ENCODE measurements at regions not wholly inside any gene's neighbourhood (a gene's known extent, or its start where the extent isn't known, plus 50 kb on each side); places are given as distances from the start of the nearest gene placed in this dataset.

GRCh38 chr7:156378806-156379205, 261.8 kb upstream of the RNF32 start (continued):
- TF ChIP-seq CTCF (conservative IDR thresholded peaks at IDR 0.05; ENCODE audit: low read depth in 2 of 2): no peak
- no peak for TF ChIP-seq ZNF114 (CRISPR knock-in tag; IDR thresholded peaks at IDR 0.05)
- TF ChIP-seq NANOG (IDR thresholded peaks at IDR 0.05; ENCODE audit: borderline replicate concordance): no peak
- no peak for TF ChIP-seq ZNF331 (CRISPR knock-in tag; IDR thresholded peaks at IDR 0.05; ENCODE audit: low read depth)
- TF ChIP-seq JUNB (IDR thresholded peaks at IDR 0.05; ENCODE audit: unreplicated experiment): no peak
- TF ChIP-seq EZH2 (IDR thresholded peaks at IDR 0.05; ENCODE audit: low read depth, unreplicated experiment): no peak
- no peak for TF ChIP-seq EZH2phosphoT487 (IDR thresholded peaks at IDR 0.05; ENCODE audit: unreplicated experiment)

DNA sequence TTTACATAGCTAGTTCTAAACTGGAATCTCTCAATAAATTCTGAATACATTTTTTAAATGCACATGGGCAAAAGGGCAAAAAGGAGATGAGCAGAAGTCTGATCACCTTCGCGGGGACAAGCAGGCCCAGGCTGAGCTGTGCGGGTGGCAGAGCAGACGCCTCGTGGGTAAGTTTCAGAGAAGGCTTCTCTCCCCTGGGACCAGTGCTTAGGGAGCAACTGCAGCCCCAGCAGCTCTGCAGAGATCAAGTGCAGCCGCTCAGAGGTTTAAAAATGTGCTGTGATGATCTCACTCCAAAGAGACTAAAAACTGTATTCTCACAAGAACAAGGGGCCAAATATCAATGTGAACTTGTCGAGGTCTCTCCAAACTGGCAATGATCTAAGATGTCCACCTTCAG, 264.3 kb upstream of the RNF32 start:
- H3K4me3 ChIP-seq: no peak overlapping the region
- H3K27ac Mint-ChIP-seq: no peak overlapping the region
- H2AFZ ChIP-seq: no peak overlapping the region
- no peak overlapping the region for H3K4me2 ChIP-seq
- no peaks in the 10 kb centered on the region for H4K20me1 ChIP-seq (replicated peaks; ENCODE audit: insufficient read depth)
- no peaks in the 10 kb centered on the region for H3K36me3 ChIP-seq (ENCODE audit: insufficient read depth)
- H3K4me3 Mint-ChIP-seq: no peak overlapping the region
- H3K27me3 ChIP-seq (ENCODE audit: insufficient read depth): no peaks in the 10 kb centered on the region
- no peaks in the 10 kb centered on the region for H3K4me1 ChIP-seq (ENCODE audit: insufficient read depth)
- no peaks in the 10 kb centered on the region for H3K79me2 ChIP-seq (replicated peaks; ENCODE audit: insufficient read depth)
- no peak overlapping the region for H3K27ac ChIP-seq (ENCODE audit: low read depth)
- DNase-seq (ENCODE audit: low spot score) (no peak), ATAC-seq (no peak)
- peaks cover 2% of the 10 kb centered on the region; the same call in 2 of the 3 replicates for H3K36me3 Mint-ChIP-seq (ENCODE audit: low read depth)
- no peaks in the 10 kb centered on the region for H3F3A ChIP-seq (replicated peaks; ENCODE audit: low read depth)
- peaks cover 13% of the 10 kb centered on the region for H3K9me3 Mint-ChIP-seq
- no peaks in the 10 kb centered on the region for H3K9me2 ChIP-seq (ENCODE audit: insufficient read depth)
- H3K4me1 Mint-ChIP-seq: peaks cover 15% of the 10 kb centered on the region
- peaks cover 8% of the 10 kb centered on the region for H3K27me3 Mint-ChIP-seq (ENCODE audit: insufficient read depth, low read depth, poor library complexity)
- no peak for TF ChIP-seq ZNF114 (CRISPR knock-in tag; IDR thresholded peaks at IDR 0.05)
- no peak for TF ChIP-seq CREB1 (CRISPR knock-in tag; IDR thresholded peaks at IDR 0.05; ENCODE audit: low read depth)
- no peak for TF ChIP-seq POLR2AphosphoS5 (IDR thresholded peaks at IDR 0.05; ENCODE audit: low read depth)
- TF ChIP-seq ZNF331 (CRISPR knock-in tag; IDR thresholded peaks at IDR 0.05; ENCODE audit: low read depth): no peak
- TF ChIP-seq NANOG (IDR thresholded peaks at IDR 0.05; ENCODE audit: borderline replicate concordance): no peak
- TF ChIP-seq, protein P1, sequence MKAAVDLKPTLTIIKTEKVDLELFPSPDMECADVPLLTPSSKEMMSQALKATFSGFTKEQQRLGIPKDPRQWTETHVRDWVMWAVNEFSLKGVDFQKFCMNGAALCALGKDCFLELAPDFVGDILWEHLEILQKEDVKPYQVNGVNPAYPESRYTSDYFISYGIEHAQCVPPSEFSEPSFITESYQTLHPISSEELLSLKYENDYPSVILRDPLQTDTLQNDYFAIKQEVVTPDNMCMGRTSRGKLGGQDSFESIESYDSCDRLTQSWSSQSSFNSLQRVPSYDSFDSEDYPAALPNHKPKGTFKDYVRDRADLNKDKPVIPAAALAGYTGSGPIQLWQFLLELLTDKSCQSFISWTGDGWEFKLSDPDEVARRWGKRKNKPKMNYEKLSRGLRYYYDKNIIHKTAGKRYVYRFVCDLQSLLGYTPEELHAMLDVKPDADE (IDR thresholded peaks at IDR 0.05): no peak
- no peak for TF ChIP-seq STAT1 (IDR thresholded peaks at IDR 0.05; ENCODE audit: unreplicated experiment)
- no peak for TF ChIP-seq JUNB (IDR thresholded peaks at IDR 0.05; ENCODE audit: unreplicated experiment)
- TF ChIP-seq EZH2 (IDR thresholded peaks at IDR 0.05; ENCODE audit: low read depth, unreplicated experiment): no peak
- TF ChIP-seq, protein P2, sequence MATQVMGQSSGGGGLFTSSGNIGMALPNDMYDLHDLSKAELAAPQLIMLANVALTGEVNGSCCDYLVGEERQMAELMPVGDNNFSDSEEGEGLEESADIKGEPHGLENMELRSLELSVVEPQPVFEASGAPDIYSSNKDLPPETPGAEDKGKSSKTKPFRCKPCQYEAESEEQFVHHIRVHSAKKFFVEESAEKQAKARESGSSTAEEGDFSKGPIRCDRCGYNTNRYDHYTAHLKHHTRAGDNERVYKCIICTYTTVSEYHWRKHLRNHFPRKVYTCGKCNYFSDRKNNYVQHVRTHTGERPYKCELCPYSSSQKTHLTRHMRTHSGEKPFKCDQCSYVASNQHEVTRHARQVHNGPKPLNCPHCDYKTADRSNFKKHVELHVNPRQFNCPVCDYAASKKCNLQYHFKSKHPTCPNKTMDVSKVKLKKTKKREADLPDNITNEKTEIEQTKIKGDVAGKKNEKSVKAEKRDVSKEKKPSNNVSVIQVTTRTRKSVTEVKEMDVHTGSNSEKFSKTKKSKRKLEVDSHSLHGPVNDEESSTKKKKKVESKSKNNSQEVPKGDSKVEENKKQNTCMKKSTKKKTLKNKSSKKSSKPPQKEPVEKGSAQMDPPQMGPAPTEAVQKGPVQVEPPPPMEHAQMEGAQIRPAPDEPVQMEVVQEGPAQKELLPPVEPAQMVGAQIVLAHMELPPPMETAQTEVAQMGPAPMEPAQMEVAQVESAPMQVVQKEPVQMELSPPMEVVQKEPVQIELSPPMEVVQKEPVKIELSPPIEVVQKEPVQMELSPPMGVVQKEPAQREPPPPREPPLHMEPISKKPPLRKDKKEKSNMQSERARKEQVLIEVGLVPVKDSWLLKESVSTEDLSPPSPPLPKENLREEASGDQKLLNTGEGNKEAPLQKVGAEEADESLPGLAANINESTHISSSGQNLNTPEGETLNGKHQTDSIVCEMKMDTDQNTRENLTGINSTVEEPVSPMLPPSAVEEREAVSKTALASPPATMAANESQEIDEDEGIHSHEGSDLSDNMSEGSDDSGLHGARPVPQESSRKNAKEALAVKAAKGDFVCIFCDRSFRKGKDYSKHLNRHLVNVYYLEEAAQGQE (IDR thresholded peaks at IDR 0.05; ENCODE audit: unreplicated experiment): no peak
- TF ChIP-seq EZH2phosphoT487 (IDR thresholded peaks at IDR 0.05; ENCODE audit: unreplicated experiment): no peak
- TF ChIP-seq, protein P3, sequence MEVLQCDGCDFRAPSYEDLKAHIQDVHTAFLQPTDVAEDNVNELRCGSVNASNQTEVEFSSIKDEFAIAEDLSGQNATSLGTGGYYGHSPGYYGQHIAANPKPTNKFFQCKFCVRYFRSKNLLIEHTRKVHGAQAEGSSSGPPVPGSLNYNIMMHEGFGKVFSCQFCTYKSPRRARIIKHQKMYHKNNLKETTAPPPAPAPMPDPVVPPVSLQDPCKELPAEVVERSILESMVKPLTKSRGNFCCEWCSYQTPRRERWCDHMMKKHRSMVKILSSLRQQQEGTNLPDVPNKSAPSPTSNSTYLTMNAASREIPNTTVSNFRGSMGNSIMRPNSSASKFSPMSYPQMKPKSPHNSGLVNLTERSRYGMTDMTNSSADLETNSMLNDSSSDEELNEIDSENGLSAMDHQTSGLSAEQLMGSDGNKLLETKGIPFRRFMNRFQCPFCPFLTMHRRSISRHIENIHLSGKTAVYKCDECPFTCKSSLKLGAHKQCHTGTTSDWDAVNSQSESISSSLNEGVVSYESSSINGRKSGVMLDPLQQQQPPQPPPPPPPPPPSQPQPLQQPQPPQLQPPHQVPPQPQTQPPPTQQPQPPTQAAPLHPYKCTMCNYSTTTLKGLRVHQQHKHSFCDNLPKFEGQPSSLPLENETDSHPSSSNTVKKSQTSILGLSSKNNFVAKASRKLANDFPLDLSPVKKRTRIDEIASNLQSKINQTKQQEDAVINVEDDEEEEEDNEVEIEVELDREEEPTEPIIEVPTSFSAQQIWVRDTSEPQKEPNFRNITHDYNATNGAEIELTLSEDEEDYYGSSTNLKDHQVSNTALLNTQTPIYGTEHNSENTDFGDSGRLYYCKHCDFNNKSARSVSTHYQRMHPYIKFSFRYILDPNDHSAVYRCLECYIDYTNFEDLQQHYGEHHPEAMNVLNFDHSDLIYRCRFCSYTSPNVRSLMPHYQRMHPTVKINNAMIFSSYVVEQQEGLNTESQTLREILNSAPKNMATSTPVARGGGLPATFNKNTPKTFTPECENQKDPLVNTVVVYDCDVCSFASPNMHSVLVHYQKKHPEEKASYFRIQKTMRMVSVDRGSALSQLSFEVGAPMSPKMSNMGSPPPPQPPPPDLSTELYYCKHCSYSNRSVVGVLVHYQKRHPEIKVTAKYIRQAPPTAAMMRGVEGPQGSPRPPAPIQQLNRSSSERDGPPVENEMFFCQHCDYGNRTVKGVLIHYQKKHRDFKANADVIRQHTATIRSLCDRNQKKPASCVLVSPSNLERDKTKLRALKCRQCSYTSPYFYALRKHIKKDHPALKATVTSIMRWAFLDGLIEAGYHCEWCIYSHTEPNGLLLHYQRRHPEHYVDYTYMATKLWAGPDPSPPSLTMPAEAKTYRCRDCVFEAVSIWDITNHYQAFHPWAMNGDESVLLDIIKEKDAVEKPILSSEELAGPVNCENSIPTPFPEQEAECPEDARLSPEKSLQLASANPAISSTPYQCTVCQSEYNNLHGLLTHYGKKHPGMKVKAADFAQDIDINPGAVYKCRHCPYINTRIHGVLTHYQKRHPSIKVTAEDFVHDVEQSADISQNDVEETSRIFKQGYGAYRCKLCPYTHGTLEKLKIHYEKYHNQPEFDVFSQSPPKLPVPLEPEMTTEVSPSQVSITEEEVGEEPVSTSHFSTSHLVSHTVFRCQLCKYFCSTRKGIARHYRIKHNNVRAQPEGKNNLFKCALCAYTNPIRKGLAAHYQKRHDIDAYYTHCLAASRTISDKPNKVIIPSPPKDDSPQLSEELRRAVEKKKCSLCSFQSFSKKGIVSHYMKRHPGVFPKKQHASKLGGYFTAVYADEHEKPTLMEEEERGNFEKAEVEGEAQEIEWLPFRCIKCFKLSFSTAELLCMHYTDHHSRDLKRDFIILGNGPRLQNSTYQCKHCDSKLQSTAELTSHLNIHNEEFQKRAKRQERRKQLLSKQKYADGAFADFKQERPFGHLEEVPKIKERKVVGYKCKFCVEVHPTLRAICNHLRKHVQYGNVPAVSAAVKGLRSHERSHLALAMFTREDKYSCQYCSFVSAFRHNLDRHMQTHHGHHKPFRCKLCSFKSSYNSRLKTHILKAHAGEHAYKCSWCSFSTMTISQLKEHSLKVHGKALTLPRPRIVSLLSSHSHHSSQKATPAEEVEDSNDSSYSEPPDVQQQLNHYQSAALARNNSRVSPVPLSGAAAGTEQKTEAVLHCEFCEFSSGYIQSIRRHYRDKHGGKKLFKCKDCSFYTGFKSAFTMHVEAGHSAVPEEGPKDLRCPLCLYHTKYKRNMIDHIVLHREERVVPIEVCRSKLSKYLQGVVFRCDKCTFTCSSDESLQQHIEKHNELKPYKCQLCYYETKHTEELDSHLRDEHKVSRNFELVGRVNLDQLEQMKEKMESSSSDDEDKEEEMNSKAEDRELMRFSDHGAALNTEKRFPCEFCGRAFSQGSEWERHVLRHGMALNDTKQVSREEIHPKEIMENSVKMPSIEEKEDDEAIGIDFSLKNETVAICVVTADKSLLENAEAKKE (CRISPR knock-in tag; IDR thresholded peaks at IDR 0.05): no peak

All from GM23338 (cell line).